ENCODE measurements at regions not wholly inside any gene's neighbourhood (a gene's known extent, or its start where the extent isn't known, plus 50 kb on each side); places are given as distances from the start of the nearest gene placed in this dataset.

GRCh38 chr12:45670346-45671065 is 59.0 kb upstream of the ARID2 start:
- no peak for DNase-seq

- DNase-seq, result no peak
Observed at GRCh38 chr12:45671254-45671653, 58.3 kb upstream of the ARID2 start.

- no peak for DNase-seq
Observed at GRCh38 chr12:45674181-45674977, 55.1 kb upstream of the ARID2 start.

- no peak for DNase-seq
Observed at GRCh38 chr12:45675534-45675933, 54.0 kb upstream of the ARID2 start.
